ENCODE measurements at regions not wholly inside any gene's neighbourhood (a gene's known extent, or its start where the extent isn't known, plus 50 kb on each side); places are given as distances from the start of the nearest gene placed in this dataset.
"Not testable (repeated sequence)": the region's sequence is repeated elsewhere in the genome, so short reads cannot be mapped to it uniquely, and the experiment has no call there.

- no peak for DNase-seq (ENCODE audit: low read depth, low spot score)
Measured at GRCh38 chr5:74462356-74462755, 178.2 kb downstream of the ENC1 start.

GRCh38 chr5:74461251-74461650 is 179.3 kb downstream of the ENC1 start:
- DNase-seq (ENCODE audit: low read depth, low spot score): no peak

- no peak for DNase-seq (ENCODE audit: low read depth, low spot score)
Measured at GRCh38 chr5:74460694-74461093, 179.8 kb downstream of the ENC1 start.

GRCh38 chr5:74459984-74460383 is 180.5 kb downstream of the ENC1 start:
- DNase-seq (ENCODE audit: low read depth, low spot score): no peak

GRCh38 chr5:74457876-74458275 is 182.7 kb downstream of the ENC1 start:
- no peak for DNase-seq (ENCODE audit: low read depth, low spot score)

GRCh38 chr5:74454263-74455030 is 186.1 kb downstream of the ENC1 start:
- no peak for DNase-seq (ENCODE audit: low read depth, low spot score)

- no peak for DNase-seq (ENCODE audit: low read depth, low spot score)
Measured at GRCh38 chr5:74452856-74453255, 187.7 kb downstream of the ENC1 start.

GRCh38 chr5:74450095-74450494 is 190.4 kb downstream of the ENC1 start:
- DNase-seq (ENCODE audit: low read depth, low spot score): no peak

- DNase-seq (ENCODE audit: low read depth, low spot score): no peak
Measured at GRCh38 chr5:74446725-74447241, 193.7 kb downstream of the ENC1 start.

GRCh38 chr5:74442466-74442865 is 198.1 kb downstream of the ENC1 start:
- no peak for DNase-seq (ENCODE audit: low read depth, low spot score)

GRCh38 chr5:74441616-74442015 is 198.9 kb downstream of the ENC1 start:
- DNase-seq (ENCODE audit: low read depth, low spot score): no peak

- DNase-seq (ENCODE audit: low read depth, low spot score): no peak
Measured at GRCh38 chr5:74440341-74440740, 200.2 kb downstream of the ENC1 start.

- not testable (repeated sequence) for DNase-seq (ENCODE audit: low read depth, low spot score)
Measured at GRCh38 chr5:74437870-74438269, 202.7 kb downstream of the ENC1 start.

- DNase-seq (ENCODE audit: low read depth, low spot score): no peak
Measured at GRCh38 chr5:74433896-74434829, 206.4 kb downstream of the ENC1 start.

- DNase-seq (ENCODE audit: low read depth, low spot score): no peak
Measured at GRCh38 chr5:74433255-74433895, 207.2 kb downstream of the ENC1 start.

- no peak for DNase-seq (ENCODE audit: low read depth, low spot score)
Measured at GRCh38 chr5:74432721-74433120, 207.8 kb downstream of the ENC1 start.

- DNase-seq (ENCODE audit: low read depth, low spot score): no peak
Measured at GRCh38 chr5:74432216-74432615, 208.3 kb downstream of the ENC1 start.

GRCh38 chr5:74431290-74431669 is 209.2 kb downstream of the ENC1 start:
- DNase-seq (ENCODE audit: low read depth, low spot score): no peak

- no peak for DNase-seq (ENCODE audit: low read depth, low spot score)
Measured at GRCh38 chr5:74430631-74431289, 209.8 kb downstream of the ENC1 start.

- no peak for DNase-seq (ENCODE audit: low read depth, low spot score)
Measured at GRCh38 chr5:74429495-74429894, 211.0 kb downstream of the ENC1 start.

GRCh38 chr5:74428876-74429275 is 211.7 kb downstream of the ENC1 start:
- DNase-seq (ENCODE audit: low read depth, low spot score): no peak

GRCh38 chr5:74428275-74428674 is 212.3 kb downstream of the ENC1 start:
- DNase-seq (ENCODE audit: low read depth, low spot score): no peak

Data from smooth muscle cell of the brain vasculature (primary cell).